ENCODE measurements at regions not wholly inside any gene's neighbourhood (a gene's known extent, or its start where the extent isn't known, plus 50 kb on each side); places are given as distances from the start of the nearest gene placed in this dataset.

GRCh38 chr2:196329959-196330358 is 158.6 kb upstream of the STK17B start:
- peak overlapping the region in 5 of 10 donors; percentile 52 to 72 (median 64) for H3K27ac ChIP-seq
- 54 to 60% methylated on average over 2 of the region's 2 CpGs for WGBS, 2 donors
- TF ChIP-seq, protein P1, sequence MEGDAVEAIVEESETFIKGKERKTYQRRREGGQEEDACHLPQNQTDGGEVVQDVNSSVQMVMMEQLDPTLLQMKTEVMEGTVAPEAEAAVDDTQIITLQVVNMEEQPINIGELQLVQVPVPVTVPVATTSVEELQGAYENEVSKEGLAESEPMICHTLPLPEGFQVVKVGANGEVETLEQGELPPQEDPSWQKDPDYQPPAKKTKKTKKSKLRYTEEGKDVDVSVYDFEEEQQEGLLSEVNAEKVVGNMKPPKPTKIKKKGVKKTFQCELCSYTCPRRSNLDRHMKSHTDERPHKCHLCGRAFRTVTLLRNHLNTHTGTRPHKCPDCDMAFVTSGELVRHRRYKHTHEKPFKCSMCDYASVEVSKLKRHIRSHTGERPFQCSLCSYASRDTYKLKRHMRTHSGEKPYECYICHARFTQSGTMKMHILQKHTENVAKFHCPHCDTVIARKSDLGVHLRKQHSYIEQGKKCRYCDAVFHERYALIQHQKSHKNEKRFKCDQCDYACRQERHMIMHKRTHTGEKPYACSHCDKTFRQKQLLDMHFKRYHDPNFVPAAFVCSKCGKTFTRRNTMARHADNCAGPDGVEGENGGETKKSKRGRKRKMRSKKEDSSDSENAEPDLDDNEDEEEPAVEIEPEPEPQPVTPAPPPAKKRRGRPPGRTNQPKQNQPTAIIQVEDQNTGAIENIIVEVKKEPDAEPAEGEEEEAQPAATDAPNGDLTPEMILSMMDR (IDR thresholded peaks at IDR 0.05): no peak
- H3K36me3 ChIP-seq: peaks cover 0 to 31% (median 0%) of the 10 kb centered on the region in 9 donors
- DNase-seq: no peak
- no peak overlapping the region for H3K4me3 ChIP-seq
- intact Hi-C loops (cut with DNase I): no loop called here
- H3K9me3 ChIP-seq: no peaks in the 10 kb centered on the region
- H3K4me1 ChIP-seq: peaks cover 0 to 84% (median 35%) of the 10 kb centered on the region in 9 donors
- no peaks in the 10 kb centered on the region for H3K27me3 ChIP-seq
- ATAC-seq: peak in 2 of 8 donors; percentile 46 to 56

- TF ChIP-seq, protein P1 (IDR thresholded peaks at IDR 0.05): no peak
- Histone ChIP-seq H3K27me3 (no peaks in the 10 kb centered on the region), H3K4me3 (no peak overlapping the region), H3K36me3 (peaks cover 0 to 25% (median 0%) of the 10 kb centered on the region in 9 donors), H3K9me3 (no peaks in the 10 kb centered on the region), H3K4me1 (peaks cover 0 to 84% (median 38%) of the 10 kb centered on the region in 9 donors), H3K27ac (peak overlapping the region in 7 of 10 donors; percentile 33 to 72 (median 54))
- no peak for DNase-seq
- ATAC-seq: no peak
- WGBS, 2 donors: 79 to 81% methylated on average over 4 of the region's 4 CpGs
- intact Hi-C loops (cut with DNase I): no loop called here
Observed at GRCh38 chr2:196330645-196331044, 159.3 kb upstream of the STK17B start.

- no peaks in the 10 kb centered on the region for H3K9me3 ChIP-seq
- peaks cover 0 to 20% (median 0%) of the 10 kb centered on the region in 9 donors for H3K36me3 ChIP-seq
- intact Hi-C loops (cut with DNase I): no loop called here
- H3K4me3 ChIP-seq: no peak overlapping the region
- ATAC-seq (peak; percentile 70 to 97 (median 90)), DNase-seq (peak in 1 of 2 donors; percentile 25)
- peaks cover 0 to 84% (median 38%) of the 10 kb centered on the region in 9 donors for H3K4me1 ChIP-seq
- H3K27ac ChIP-seq: peak overlapping the region in 8 of 10 donors; percentile 33 to 72 (median 53)
- WGBS, 2 donors: 36 to 37% methylated on average over 5 of the region's 5 CpGs
- no peaks in the 10 kb centered on the region for H3K27me3 ChIP-seq
- TF ChIP-seq, protein P1 (IDR thresholded peaks at IDR 0.05): no peak
Observed at GRCh38 chr2:196331143-196331542, 159.8 kb upstream of the STK17B start.

- peaks cover 0 to 90% (median 44%) of the 10 kb centered on the region in 9 donors for H3K4me1 ChIP-seq
- WGBS, 2 donors: 20 to 23% methylated on average over 4 of the region's 4 CpGs
- TF ChIP-seq, protein P1 (IDR thresholded peaks at IDR 0.05): no peak
- H3K36me3 ChIP-seq: peaks cover 0 to 19% (median 0%) of the 10 kb centered on the region in 9 donors
- DNase-seq (no peak), ATAC-seq (peak in 5 of 8 donors; percentile 34 to 61 (median 45))
- no peaks in the 10 kb centered on the region for H3K27me3 ChIP-seq
- H3K27ac ChIP-seq: peak overlapping the region in 8 of 10 donors; percentile 33 to 72 (median 53)
- H3K9me3 ChIP-seq: no peaks in the 10 kb centered on the region
- no peak overlapping the region for H3K4me3 ChIP-seq
- intact Hi-C loops (cut with DNase I): no loop called here
Observed at GRCh38 chr2:196331851-196332250, 160.5 kb upstream of the STK17B start.
